ENCODE measurements at regions not wholly inside any gene's neighbourhood (a gene's known extent, or its start where the extent isn't known, plus 50 kb on each side); places are given as distances from the start of the nearest gene placed in this dataset.

- Histone ChIP-seq H3K4me1 (ENCODE audit: insufficient read depth, low read length) (no peaks in the 10 kb centered on the region), H3K36me3 (ENCODE audit: insufficient read depth, low read length) (no peaks in the 10 kb centered on the region), H3K27me3 (ENCODE audit: insufficient read depth, low read length) (no peaks in the 10 kb centered on the region), H3K9me3 (ENCODE audit: control insufficient read depth in 1 of 2, low read length in 2 of 2) (no peaks in the 10 kb centered on the region), H3K27ac (ENCODE audit: low read depth, low read length) (no peak overlapping the region), H3K4me3 (ENCODE audit: low read length in 2 of 2) (no peak overlapping the region)
- peaks cover 0 to 2% (median 0%) of the 10 kb centered on the region in 8 donors for H3K9me3 Mint-ChIP-seq
- H3K36me3 Mint-ChIP-seq: no peaks in the 10 kb centered on the region
- peaks cover 8 to 15% of the 10 kb centered on the region in 2 donors for H3K27me3 Mint-ChIP-seq
- ChIA-PET POLR2A (ENCODE audit: partially characterized antibody) (no interaction called here), CTCF (ENCODE audit: partially characterized antibody) (no interaction called here)
- intact Hi-C loops (cut with micrococcal nuclease): no loop called here
- DNase-seq: no peak
- no peaks in the 10 kb centered on the region for H3K4me1 Mint-ChIP-seq
- H3K4me3 Mint-ChIP-seq: no peak overlapping the region
- H3K27ac Mint-ChIP-seq: no peak overlapping the region
These were observed 112.1 kb upstream of the PMEPA1 start for GRCh38 chr20:57821935-57822334.

- intact Hi-C loops (cut with micrococcal nuclease): no loop called here
- Histone ChIP-seq H3K4me1 (ENCODE audit: insufficient read depth, low read length) (no peaks in the 10 kb centered on the region), H3K9me3 (ENCODE audit: control insufficient read depth in 1 of 2, low read length in 2 of 2) (no peaks in the 10 kb centered on the region), H3K4me3 (ENCODE audit: low read length in 2 of 2) (no peak overlapping the region), H3K27me3 (ENCODE audit: insufficient read depth, low read length) (no peaks in the 10 kb centered on the region), H3K36me3 (ENCODE audit: insufficient read depth, low read length) (no peaks in the 10 kb centered on the region), H3K27ac (ENCODE audit: low read depth, low read length) (no peak overlapping the region)
- Mint-ChIP-seq H3K4me1 (no peaks in the 10 kb centered on the region), H3K27me3 (peaks cover 4 to 15% of the 10 kb centered on the region in 2 donors), H3K9me3 (no peaks in the 10 kb centered on the region), H3K36me3 (no peaks in the 10 kb centered on the region), H3K27ac (no peak overlapping the region), H3K4me3 (no peak overlapping the region)
- CTCF ChIA-PET (ENCODE audit: partially characterized antibody): no interaction called here
- no peak for DNase-seq
- POLR2A ChIA-PET (ENCODE audit: partially characterized antibody): no interaction called here
These were observed 110.0 kb upstream of the PMEPA1 start for GRCh38 chr20:57819691-57820380.

GRCh38 chr20:57819291-57819690 lies 109.5 kb upstream of the PMEPA1 start:
- H3K4me3 ChIP-seq (ENCODE audit: low read length in 2 of 2): no peak overlapping the region
- ChIA-PET POLR2A (ENCODE audit: partially characterized antibody) (no interaction called here), CTCF (ENCODE audit: partially characterized antibody) (no interaction called here)
- H3K27me3 ChIP-seq (ENCODE audit: insufficient read depth, low read length): no peaks in the 10 kb centered on the region
- H3K27ac Mint-ChIP-seq: no peak overlapping the region
- no peaks in the 10 kb centered on the region for H3K4me1 Mint-ChIP-seq
- H3K27me3 Mint-ChIP-seq: peaks cover 8 to 15% of the 10 kb centered on the region in 2 donors
- intact Hi-C loops (cut with micrococcal nuclease): no loop called here
- H3K36me3 Mint-ChIP-seq: no peaks in the 10 kb centered on the region
- no peak overlapping the region for H3K4me3 Mint-ChIP-seq
- no peak overlapping the region for H3K27ac ChIP-seq (ENCODE audit: low read depth, low read length)
- H3K4me1 ChIP-seq (ENCODE audit: insufficient read depth, low read length): no peaks in the 10 kb centered on the region
- no peaks in the 10 kb centered on the region for H3K9me3 ChIP-seq (ENCODE audit: control insufficient read depth in 1 of 2, low read length in 2 of 2)
- no peaks in the 10 kb centered on the region for H3K9me3 Mint-ChIP-seq
- H3K36me3 ChIP-seq (ENCODE audit: insufficient read depth, low read length): no peaks in the 10 kb centered on the region
- DNase-seq: no peak

- ChIA-PET CTCF (ENCODE audit: partially characterized antibody) (no interaction called here), POLR2A (ENCODE audit: partially characterized antibody) (no interaction called here)
- no peak overlapping the region for H3K4me3 Mint-ChIP-seq
- H3K9me3 Mint-ChIP-seq: no peaks in the 10 kb centered on the region
- Histone ChIP-seq H3K4me1 (ENCODE audit: insufficient read depth, low read length) (no peaks in the 10 kb centered on the region), H3K9me3 (ENCODE audit: control insufficient read depth in 1 of 2, low read length in 2 of 2) (no peaks in the 10 kb centered on the region), H3K27me3 (ENCODE audit: insufficient read depth, low read length) (no peaks in the 10 kb centered on the region), H3K36me3 (ENCODE audit: insufficient read depth, low read length) (no peaks in the 10 kb centered on the region), H3K4me3 (ENCODE audit: low read length in 2 of 2) (no peak overlapping the region), H3K27ac (ENCODE audit: low read depth, low read length) (no peak overlapping the region)
- intact Hi-C loops (cut with micrococcal nuclease): no loop called here
- no peak for DNase-seq
- H3K27me3 Mint-ChIP-seq: peaks cover 8 to 15% of the 10 kb centered on the region in 2 donors
- H3K27ac Mint-ChIP-seq: no peak overlapping the region
- H3K36me3 Mint-ChIP-seq: no peaks in the 10 kb centered on the region
- H3K4me1 Mint-ChIP-seq: no peaks in the 10 kb centered on the region
These were observed 108.8 kb upstream of the PMEPA1 start for GRCh38 chr20:57818418-57819181.

GRCh38 chr20:57815405-57815804 lies 105.6 kb upstream of the PMEPA1 start:
- Histone ChIP-seq H3K4me1 (ENCODE audit: insufficient read depth, low read length) (no peaks in the 10 kb centered on the region), H3K4me3 (ENCODE audit: low read length in 2 of 2) (no peak overlapping the region), H3K27me3 (ENCODE audit: insufficient read depth, low read length) (no peaks in the 10 kb centered on the region), H3K9me3 (ENCODE audit: control insufficient read depth in 1 of 2, low read length in 2 of 2) (no peaks in the 10 kb centered on the region), H3K36me3 (ENCODE audit: insufficient read depth, low read length) (no peaks in the 10 kb centered on the region), H3K27ac (ENCODE audit: low read depth, low read length) (no peak overlapping the region)
- no peaks in the 10 kb centered on the region for H3K4me1 Mint-ChIP-seq
- ChIA-PET POLR2A (ENCODE audit: partially characterized antibody) (no interaction called here), CTCF (ENCODE audit: partially characterized antibody) (no interaction called here)
- intact Hi-C loops (cut with micrococcal nuclease): no loop called here
- no peak for DNase-seq
- no peaks in the 10 kb centered on the region for H3K36me3 Mint-ChIP-seq
- H3K9me3 Mint-ChIP-seq: no peaks in the 10 kb centered on the region
- H3K27ac Mint-ChIP-seq: no peak overlapping the region
- H3K4me3 Mint-ChIP-seq: no peak overlapping the region
- H3K27me3 Mint-ChIP-seq: peaks cover 6 to 10% of the 10 kb centered on the region in 2 donors

GRCh38 chr20:57814529-57814928 lies 104.7 kb upstream of the PMEPA1 start:
- no peaks in the 10 kb centered on the region for H3K27me3 ChIP-seq (ENCODE audit: insufficient read depth, low read length)
- H3K27me3 Mint-ChIP-seq: peaks cover 6 to 9% of the 10 kb centered on the region in 2 donors
- intact Hi-C loops (cut with micrococcal nuclease): no loop called here
- no peaks in the 10 kb centered on the region for H3K4me1 Mint-ChIP-seq
- H3K27ac ChIP-seq (ENCODE audit: low read depth, low read length): no peak overlapping the region
- H3K36me3 ChIP-seq (ENCODE audit: insufficient read depth, low read length): no peaks in the 10 kb centered on the region
- H3K4me3 ChIP-seq (ENCODE audit: low read length in 2 of 2): no peak overlapping the region
- ChIA-PET CTCF (ENCODE audit: partially characterized antibody) (no interaction called here), POLR2A (ENCODE audit: partially characterized antibody) (no interaction called here)
- H3K4me1 ChIP-seq (ENCODE audit: insufficient read depth, low read length): no peaks in the 10 kb centered on the region
- H3K27ac Mint-ChIP-seq: no peak overlapping the region
- H3K4me3 Mint-ChIP-seq: no peak overlapping the region
- DNase-seq: no peak
- no peaks in the 10 kb centered on the region for H3K9me3 Mint-ChIP-seq
- H3K9me3 ChIP-seq (ENCODE audit: control insufficient read depth in 1 of 2, low read length in 2 of 2): no peaks in the 10 kb centered on the region
- H3K36me3 Mint-ChIP-seq: no peaks in the 10 kb centered on the region

- Mint-ChIP-seq H3K27ac (no peak overlapping the region), H3K27me3 (peaks cover 4 to 6% of the 10 kb centered on the region in 2 donors), H3K36me3 (no peaks in the 10 kb centered on the region), H3K4me3 (no peak overlapping the region), H3K4me1 (no peaks in the 10 kb centered on the region), H3K9me3 (no peaks in the 10 kb centered on the region)
- Histone ChIP-seq H3K9me3 (ENCODE audit: control insufficient read depth in 1 of 2, low read length in 2 of 2) (no peaks in the 10 kb centered on the region), H3K27me3 (ENCODE audit: insufficient read depth, low read length) (no peaks in the 10 kb centered on the region), H3K4me3 (ENCODE audit: low read length in 2 of 2) (no peak overlapping the region), H3K36me3 (ENCODE audit: insufficient read depth, low read length) (no peaks in the 10 kb centered on the region), H3K27ac (ENCODE audit: low read depth, low read length) (no peak overlapping the region), H3K4me1 (ENCODE audit: insufficient read depth, low read length) (no peaks in the 10 kb centered on the region)
- ChIA-PET CTCF (ENCODE audit: partially characterized antibody) (no interaction called here), POLR2A (ENCODE audit: partially characterized antibody) (no interaction called here)
- no peak for DNase-seq
- intact Hi-C loops (cut with micrococcal nuclease): no loop called here
These were observed 103.9 kb upstream of the PMEPA1 start for GRCh38 chr20:57813509-57814269.
